Kidney (tissue), 13 donors: ENCODE measurements at regions not wholly inside any gene's neighbourhood (a gene's known extent, or its start where the extent isn't known, plus 50 kb on each side); places are given as distances from the start of the nearest gene placed in this dataset.

Experiments used
- DNase-seq, 5 donors: peaks; one replicate each; pipeline ENCODE4 v3.0.0-alpha.2; 2013 to 2020
- FAIRE-seq: peaks from 2 replicates; lab custom pipeline; 2012; peaks lifted over from hg19 to GRCh38; lab: Jason Lieb, UNC
- H3K27ac ChIP-seq, 2 donors: one replicate each; pipeline ENCODE4 v1.7.0; 2013; ENCODE audit warnings: low read depth in 2 of 2, low read length in 2 of 2, inconsistent platforms in 1 of 2
- H3K27me3 ChIP-seq: one replicate; pipeline ENCODE4 v1.7.1; 2013; ENCODE audit warnings: low read length, inconsistent platforms; ENCODE audit not compliant: control insufficient read depth, insufficient read depth
- H3K36me3 ChIP-seq, 3 donors: one replicate each; pipeline versions ENCODE4 v1.7.0 to v1.7.1; 2013; ENCODE audit warnings: low read length in 3 of 3, control low read depth in 1 of 3, inconsistent platforms in 1 of 3; ENCODE audit not compliant: insufficient read depth in 3 of 3, control insufficient read depth in 2 of 3
- H3K4me1 ChIP-seq, 3 donors: one replicate each; pipeline versions ENCODE4 v1.7.0 to v1.7.1; 2013; ENCODE audit warnings: low read length in 3 of 3, inconsistent platforms in 1 of 3, low read depth in 1 of 3; ENCODE audit not compliant: control insufficient read depth in 2 of 3, insufficient read depth in 2 of 3
- H3K4me3 ChIP-seq, 3 donors: one replicate each; pipeline versions ENCODE4 v1.7.0 to v1.8.1; 2013; ENCODE audit warnings: low read length in 3 of 3, control low read depth in 1 of 3, inconsistent platforms in 1 of 3
- H3K9ac ChIP-seq, 3 donors: one replicate each; pipeline versions ENCODE4 v1.7.0 to v1.7.1; 2013; ENCODE audit warnings: low read length in 3 of 3, control low read depth in 1 of 3, inconsistent platforms in 1 of 3
- H3K9me3 ChIP-seq, 3 donors: one replicate each; pipeline versions ENCODE4 v1.7.0 to v1.7.1; 2013; ENCODE audit warnings: low read length in 3 of 3, control low read depth in 1 of 3, inconsistent platforms in 1 of 3; ENCODE audit not compliant: control insufficient read depth in 2 of 3, insufficient read depth in 1 of 3
- CTCF ChIP-seq: IDR thresholded peaks from 3 replicates; pipeline ENCODE4 v1.5.1; 2012; ENCODE audit warnings: mild to moderate bottlenecking, moderate library complexity, borderline replicate concordance; ENCODE audit not compliant: insufficient read depth; ENCODE audit errors: extremely low read depth
- intact Hi-C: fragments of 100-400 bp; cut with DNase I; formaldehyde crosslinking; loops from one replicate; pipeline ENCODE4 v1.11.1; 2022
- donor health status: control.
- donor health status: control.
- donor health status: control.
- donor health status: control.
- donor health status: control.
- donor health status: DM: yes; HTN: yes; CAD: no.
- donor health status: Normal renal cell carcinoma (clear cell type).

- FAIRE-seq (no peak), DNase-seq (peak in 4 of 5 donors; percentile 64 to 88 (median 76))
- intact Hi-C loops: no loop called here
- no peak overlapping the region for H3K4me3 ChIP-seq
- H3K36me3 ChIP-seq: no peaks in the 10 kb centered on the region
- H3K4me1 ChIP-seq: no peaks in the 10 kb centered on the region
- H3K27ac ChIP-seq: no peak overlapping the region
- H3K27me3 ChIP-seq: no peaks in the 10 kb centered on the region
- H3K9ac ChIP-seq: no peak overlapping the region
- peak; percentile 72 for TF ChIP-seq CTCF
- no peaks in the 10 kb centered on the region for H3K9me3 ChIP-seq
Measured at GRCh38 chr18:51621113-51621863, 423.8 kb upstream of the MEX3C start.

GRCh38 chr18:51621864-51622160 lies 424.3 kb upstream of the MEX3C start:
- intact Hi-C loops: no loop called here
- DNase-seq: peak in 2 of 5 donors; percentile 7 to 10
- H3K9ac ChIP-seq: no peak overlapping the region
- H3K4me1 ChIP-seq: no peaks in the 10 kb centered on the region
- H3K4me3 ChIP-seq: no peak overlapping the region
- H3K9me3 ChIP-seq: no peaks in the 10 kb centered on the region
- H3K27ac ChIP-seq: no peak overlapping the region
- no peaks in the 10 kb centered on the region for H3K36me3 ChIP-seq
- no peak for FAIRE-seq
- TF ChIP-seq CTCF: no peak
- no peaks in the 10 kb centered on the region for H3K27me3 ChIP-seq

GRCh38 chr18:51622702-51623101 lies 425.2 kb upstream of the MEX3C start:
- intact Hi-C loops: no loop called here
- no peak for TF ChIP-seq CTCF
- Histone ChIP-seq H3K27ac (no peak overlapping the region), H3K9me3 (no peaks in the 10 kb centered on the region), H3K4me1 (no peaks in the 10 kb centered on the region), H3K9ac (no peak overlapping the region), H3K36me3 (no peaks in the 10 kb centered on the region), H3K27me3 (no peaks in the 10 kb centered on the region), H3K4me3 (no peak overlapping the region)
- FAIRE-seq: no peak
- peak in 4 of 5 donors; percentile 28 to 49 (median 47) for DNase-seq

GRCh38 chr18:51623653-51624052 lies 426.2 kb upstream of the MEX3C start:
- FAIRE-seq (no peak), DNase-seq (no peak)
- H3K27me3 ChIP-seq: no peaks in the 10 kb centered on the region
- no peak overlapping the region for H3K9ac ChIP-seq
- no peaks in the 10 kb centered on the region for H3K9me3 ChIP-seq
- no peak for TF ChIP-seq CTCF
- no peaks in the 10 kb centered on the region for H3K36me3 ChIP-seq
- no peak overlapping the region for H3K27ac ChIP-seq
- H3K4me3 ChIP-seq: no peak overlapping the region
- H3K4me1 ChIP-seq: no peaks in the 10 kb centered on the region
- intact Hi-C loops: no loop called here
